ENCODE measurements at regions not wholly inside any gene's neighbourhood (a gene's known extent, or its start where the extent isn't known, plus 50 kb on each side); places are given as distances from the start of the nearest gene placed in this dataset.
"Not testable (repeated sequence)": the region's sequence is repeated elsewhere in the genome, so short reads cannot be mapped to it uniquely, and the experiment has no call there.

- DNase-seq, result not testable (repeated sequence)
Observed at GRCh38 chr6:86872810-86873209, 64.5 kb upstream of the HTR1E start.

GRCh38 chr6:86871681-86872080 lies 65.6 kb upstream of the HTR1E start:
- DNase-seq, result no peak

- DNase-seq, result no peak
Observed at GRCh38 chr6:86869500-86869899, 67.8 kb upstream of the HTR1E start.

- DNase-seq, result no peak
Observed at GRCh38 chr6:86859513-86859912, 77.8 kb upstream of the HTR1E start.

- no peak for DNase-seq
Observed at GRCh38 chr6:86858970-86859369, 78.4 kb upstream of the HTR1E start.

GRCh38 chr6:86857783-86858182 lies 79.5 kb upstream of the HTR1E start:
- no peak for DNase-seq

GRCh38 chr6:86856937-86857563 lies 80.3 kb upstream of the HTR1E start:
- peak; percentile 11 for DNase-seq

- DNase-seq, result no peak
Observed at GRCh38 chr6:86856379-86856778, 80.9 kb upstream of the HTR1E start.

GRCh38 chr6:86848986-86849385 lies 88.3 kb upstream of the HTR1E start:
- DNase-seq, result no peak

- DNase-seq, result no peak
Observed at GRCh38 chr6:86832686-86833085, 104.6 kb upstream of the HTR1E start.

- DNase-seq, result no peak
Observed at GRCh38 chr6:86825436-86825835, 111.9 kb upstream of the HTR1E start.

- no peak for DNase-seq
Observed at GRCh38 chr6:86822747-86823146, 114.6 kb upstream of the HTR1E start.

GRCh38 chr6:86820750-86821149 lies 116.6 kb upstream of the HTR1E start:
- DNase-seq, result no peak

GRCh38 chr6:86793649-86794048 lies 143.7 kb upstream of the HTR1E start:
- no peak for DNase-seq

- no peak for DNase-seq
Observed at GRCh38 chr6:86791476-86791875, 145.9 kb upstream of the HTR1E start.

- DNase-seq, result no peak
Observed at GRCh38 chr6:86789779-86790411, 147.4 kb upstream of the HTR1E start.

GRCh38 chr6:86782328-86782727 lies 155.0 kb upstream of the HTR1E start:
- no peak for DNase-seq

GRCh38 chr6:86780923-86781322 lies 156.4 kb upstream of the HTR1E start:
- DNase-seq, result no peak

GRCh38 chr6:86775893-86776292 lies 161.4 kb upstream of the HTR1E start:
- DNase-seq, result no peak

GRCh38 chr6:86765211-86765610 lies 172.1 kb upstream of the HTR1E start:
- no peak for DNase-seq

- DNase-seq, result not testable (repeated sequence)
Observed at GRCh38 chr6:86759953-86760352, 177.4 kb upstream of the HTR1E start.

GRCh38 chr6:86756640-86757229 lies 180.6 kb upstream of the HTR1E start:
- DNase-seq, result no peak

GRCh38 chr6:86744048-86744447 lies 193.3 kb upstream of the HTR1E start:
- no peak for DNase-seq

- no peak for DNase-seq
Observed at GRCh38 chr6:86738078-86738477, 199.2 kb upstream of the HTR1E start.

- DNase-seq, result not testable (repeated sequence)
Observed at GRCh38 chr6:86731631-86732030, 205.7 kb upstream of the HTR1E start.
